AG09309 (cell line): ENCODE measurements at regions not wholly inside any gene's neighbourhood (a gene's known extent, or its start where the extent isn't known, plus 50 kb on each side); places are given as distances from the start of the nearest gene placed in this dataset.

ENCODE experiments used
- DNase-seq: peaks from one replicate; pipeline ENCODE4 v3.0.0-alpha.2; 2010; ENCODE audit warnings: low read depth
- H3K4me3 ChIP-seq: 2 replicates; pipeline ENCODE4 v1.5.1; 2011; ENCODE audit warnings: mild to moderate bottlenecking, low read depth, low read length, moderate library complexity; ENCODE audit not compliant: control insufficient read depth
- CTCF ChIP-seq: IDR thresholded peaks from 2 replicates; pipeline ENCODE4 v1.5.1; 2011; ENCODE audit warnings: mild to moderate bottlenecking, low read depth, low read length, inconsistent platforms; ENCODE audit not compliant: insufficient read depth, control insufficient read depth; ENCODE audit errors: missing control alignments

GRCh38 chr11:8785998-8786397 is 103.4 kb downstream of the RPL27A start:
- no peak overlapping the region for H3K4me3 ChIP-seq
- no peak for DNase-seq
- no peak for TF ChIP-seq CTCF

- H3K4me3 ChIP-seq, result no peak overlapping the region
- TF ChIP-seq CTCF, result peak; percentile 28
- DNase-seq, result no peak
Measured at GRCh38 chr11:8786933-8787332, 104.3 kb downstream of the RPL27A start.

- no peak for TF ChIP-seq CTCF
- DNase-seq, result no peak
- no peak overlapping the region for H3K4me3 ChIP-seq
Measured at GRCh38 chr11:8787372-8787771, 104.8 kb downstream of the RPL27A start.

GRCh38 chr11:8788616-8789015 is 106.0 kb downstream of the RPL27A start:
- no peak for DNase-seq
- TF ChIP-seq CTCF, result no peak
- no peak overlapping the region for H3K4me3 ChIP-seq

GRCh38 chr11:8789864-8790263 is 107.3 kb downstream of the RPL27A start:
- no peak overlapping the region for H3K4me3 ChIP-seq
- TF ChIP-seq CTCF, result no peak
- DNase-seq, result no peak

- no peak for TF ChIP-seq CTCF
- no peak for DNase-seq
- H3K4me3 ChIP-seq, result no peak overlapping the region
Measured at GRCh38 chr11:8790968-8791367, 108.4 kb downstream of the RPL27A start.

GRCh38 chr11:8792710-8793109 is 110.1 kb downstream of the RPL27A start:
- no peak overlapping the region for H3K4me3 ChIP-seq
- TF ChIP-seq CTCF, result no peak
- DNase-seq, result no peak
